ENCODE measurements at regions not wholly inside any gene's neighbourhood (a gene's known extent, or its start where the extent isn't known, plus 50 kb on each side); places are given as distances from the start of the nearest gene placed in this dataset.

DNA sequence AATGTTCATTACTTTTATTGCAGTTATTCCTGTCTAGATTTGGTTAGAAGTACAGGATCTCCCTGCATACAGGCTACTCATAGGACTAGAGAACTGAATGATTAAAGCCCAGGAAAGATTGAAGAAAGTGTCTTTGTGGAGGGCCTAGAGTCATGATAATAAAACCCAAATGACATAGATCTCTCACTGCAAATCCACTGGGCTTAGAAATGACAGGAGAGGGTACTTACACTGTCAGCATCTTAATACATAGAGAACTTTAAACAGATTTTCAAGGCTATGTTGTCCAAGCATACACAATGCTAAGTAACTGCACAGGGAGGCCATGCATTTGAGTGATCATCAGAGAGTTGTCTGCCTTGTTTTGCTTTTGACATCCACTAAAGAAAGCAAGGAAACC lies 383.8 kb upstream of the MAP3K7 start:
- DNase-seq (ENCODE audit: low spot score): no peak
- TF ChIP-seq, protein P1, sequence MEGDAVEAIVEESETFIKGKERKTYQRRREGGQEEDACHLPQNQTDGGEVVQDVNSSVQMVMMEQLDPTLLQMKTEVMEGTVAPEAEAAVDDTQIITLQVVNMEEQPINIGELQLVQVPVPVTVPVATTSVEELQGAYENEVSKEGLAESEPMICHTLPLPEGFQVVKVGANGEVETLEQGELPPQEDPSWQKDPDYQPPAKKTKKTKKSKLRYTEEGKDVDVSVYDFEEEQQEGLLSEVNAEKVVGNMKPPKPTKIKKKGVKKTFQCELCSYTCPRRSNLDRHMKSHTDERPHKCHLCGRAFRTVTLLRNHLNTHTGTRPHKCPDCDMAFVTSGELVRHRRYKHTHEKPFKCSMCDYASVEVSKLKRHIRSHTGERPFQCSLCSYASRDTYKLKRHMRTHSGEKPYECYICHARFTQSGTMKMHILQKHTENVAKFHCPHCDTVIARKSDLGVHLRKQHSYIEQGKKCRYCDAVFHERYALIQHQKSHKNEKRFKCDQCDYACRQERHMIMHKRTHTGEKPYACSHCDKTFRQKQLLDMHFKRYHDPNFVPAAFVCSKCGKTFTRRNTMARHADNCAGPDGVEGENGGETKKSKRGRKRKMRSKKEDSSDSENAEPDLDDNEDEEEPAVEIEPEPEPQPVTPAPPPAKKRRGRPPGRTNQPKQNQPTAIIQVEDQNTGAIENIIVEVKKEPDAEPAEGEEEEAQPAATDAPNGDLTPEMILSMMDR (IDR thresholded peaks at IDR 0.05; ENCODE audit: extremely low read depth, missing control alignments): no peak

- TF ChIP-seq, protein P1 (IDR thresholded peaks at IDR 0.05; ENCODE audit: extremely low read depth, missing control alignments): no peak
- no peak for DNase-seq (ENCODE audit: low spot score)
These were observed 380.6 kb upstream of the MAP3K7 start for GRCh38 chr6:90967471-90967870.

DNA sequence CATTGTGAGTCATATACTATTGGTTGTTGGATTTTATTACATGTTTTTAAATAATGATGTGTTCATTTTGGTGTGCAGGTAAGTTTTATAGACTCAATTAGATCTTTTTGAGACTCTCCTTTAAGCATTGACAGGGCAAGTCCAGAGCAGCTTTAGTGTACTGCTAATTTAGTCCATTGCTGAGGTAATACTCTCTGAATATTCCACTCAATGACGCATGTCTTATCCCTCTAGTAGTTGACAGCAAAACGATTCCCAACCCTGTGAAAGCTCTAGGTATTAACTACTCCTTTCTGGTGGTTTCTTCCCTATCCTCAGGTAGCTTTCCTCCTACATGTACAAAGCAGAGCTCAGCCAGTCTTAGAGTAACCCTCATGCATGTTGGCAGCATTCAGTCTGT lies 373.5 kb upstream of the MAP3K7 start:
- TF ChIP-seq, protein P1 (IDR thresholded peaks at IDR 0.05; ENCODE audit: extremely low read depth, missing control alignments): no peak
- DNase-seq (ENCODE audit: low spot score): no peak

DNA sequence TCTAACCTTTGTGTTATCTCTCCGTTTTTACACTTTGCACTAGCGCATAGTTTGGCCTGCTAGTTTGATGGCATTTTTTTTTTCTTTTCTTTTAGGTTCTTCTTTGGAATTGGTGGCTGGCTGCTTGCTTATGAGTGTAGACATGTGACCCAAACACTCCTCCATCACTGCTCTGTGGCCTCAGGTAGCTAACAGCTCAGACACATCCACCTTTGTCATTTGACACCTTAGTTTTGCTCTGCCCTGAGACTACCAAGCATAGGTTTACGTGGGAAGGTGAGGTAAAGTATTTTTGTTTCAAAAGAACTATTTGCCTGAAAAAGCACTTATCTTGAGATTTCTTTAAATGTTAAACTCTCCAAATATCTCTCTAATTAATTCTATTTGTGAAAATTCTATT lies 368.4 kb upstream of the MAP3K7 start:
- TF ChIP-seq, protein P1 (IDR thresholded peaks at IDR 0.05; ENCODE audit: extremely low read depth, missing control alignments): no peak
- DNase-seq (ENCODE audit: low spot score): no peak

GRCh38 chr6:90953405-90954161 lies 366.7 kb upstream of the MAP3K7 start:
- no peak for DNase-seq (ENCODE audit: low spot score)
- TF ChIP-seq, protein P1 (IDR thresholded peaks at IDR 0.05; ENCODE audit: extremely low read depth, missing control alignments): no peak

- TF ChIP-seq, protein P1 (IDR thresholded peaks at IDR 0.05; ENCODE audit: extremely low read depth, missing control alignments): no peak
- no peak for DNase-seq (ENCODE audit: low spot score)
These were observed 365.3 kb upstream of the MAP3K7 start for GRCh38 chr6:90952176-90952575.

DNA sequence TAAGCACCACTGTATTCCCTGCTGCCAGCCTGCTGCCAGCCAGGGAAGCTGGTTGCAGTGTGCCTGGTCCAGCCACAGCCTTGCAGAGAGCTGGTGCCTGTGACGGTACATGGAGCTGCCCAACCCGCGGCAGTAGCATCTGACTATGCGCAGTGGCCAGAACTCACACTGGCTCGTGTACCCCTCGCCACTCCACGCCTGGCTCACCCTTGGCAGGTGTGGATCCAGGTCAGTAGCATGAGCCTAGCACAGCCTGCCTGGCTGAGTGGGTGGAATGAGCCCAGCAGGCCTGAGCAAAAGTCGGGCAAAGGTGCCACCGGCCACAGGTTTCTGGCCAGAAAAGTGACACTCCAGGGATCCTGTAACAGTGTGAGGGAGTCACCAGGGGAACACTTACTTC lies 361.7 kb upstream of the MAP3K7 start:
- TF ChIP-seq, protein P1 (IDR thresholded peaks at IDR 0.05; ENCODE audit: extremely low read depth, missing control alignments): no peak
- no peak for DNase-seq (ENCODE audit: low spot score)

Data from GM20000 (cell line).